Naive thymus-derived CD8-positive, alpha-beta T cell (primary cell): ENCODE measurements at regions not wholly inside any gene's neighbourhood (a gene's known extent, or its start where the extent isn't known, plus 50 kb on each side); places are given as distances from the start of the nearest gene placed in this dataset.
A peak's percentile ranks its signal among the peaks of the same experiment; 100 is the strongest.

Experiments
- ATAC-seq, 2 donors: fragments of 150-1000 bp; cut with Tn5 transposase in 1 of 2; sonication (Bioruptor Pico), chemical (Tn5 transposase) in 1 of 2; 1 replicate in 1 of 2; 2 replicates in 1 of 2; pipeline ENCODE4 v1.10.0; 2021; ENCODE audit warnings: mild to moderate bottlenecking in 2 of 2, moderate library complexity in 2 of 2
- POLR2A ChIA-PET: fragments of 350-600 bp; sonication (Branson Sonifier 250); formaldehyde crosslinking; loops from one replicate; lab custom pipeline; 2021; ENCODE audit warnings: antibody characterized with exemption; lab: Charles Lee
- DNase-seq, 10 donors: peaks; one replicate each; pipeline versions ENCODE4 v3.0.0 to v3.0.0-alpha.2; 2020 to 2022
- H3K27ac Mint-ChIP-seq, 10 donors: one replicate each; pipeline ENCODE4 v1.8.0; 2020 to 2022; ENCODE audit warnings: mild to moderate bottlenecking in 10 of 10, mixed read lengths in 10 of 10, moderate library complexity in 4 of 10, inconsistent platforms in 1 of 10
- H3K27me3 Mint-ChIP-seq, 5 donors: one replicate each; pipeline ENCODE4 v1.8.0; 2021 to 2022; ENCODE audit warnings: mixed read lengths in 5 of 5
- H3K36me3 Mint-ChIP-seq, 3 donors: one replicate each; pipeline ENCODE4 v1.8.0; 2020 to 2022; ENCODE audit warnings: mixed read lengths in 3 of 3, mild to moderate bottlenecking in 2 of 3, inconsistent platforms in 1 of 3
- H3K4me1 Mint-ChIP-seq, 4 donors: one replicate each; pipeline ENCODE4 v1.8.0; 2021 to 2022; ENCODE audit warnings: mixed read lengths in 4 of 4
- H3K4me3 Mint-ChIP-seq, 10 donors: one replicate each; pipeline ENCODE4 v1.8.0; 2020 to 2022; ENCODE audit warnings: mild to moderate bottlenecking in 10 of 10, mixed read lengths in 10 of 10, moderate library complexity in 6 of 10, inconsistent platforms in 1 of 10
- H3K9me3 Mint-ChIP-seq, 9 donors: one replicate each; pipeline ENCODE4 v1.8.0; 2020 to 2022; ENCODE audit warnings: mixed read lengths in 9 of 9, mild to moderate bottlenecking in 3 of 9, inconsistent platforms in 1 of 9, moderate library complexity in 1 of 9

GRCh38 chr14:81727218-81727617, 193.6 kb upstream of the SEL1L start:
- peaks cover 0 to 3% (median 0%) of the 10 kb centered on the region in 5 donors for H3K27me3 Mint-ChIP-seq
- no peak overlapping the region for H3K27ac Mint-ChIP-seq
- peaks cover 0 to 6% (median 0%) of the 10 kb centered on the region in 9 donors for H3K9me3 Mint-ChIP-seq
- H3K4me3 Mint-ChIP-seq, result no peak overlapping the region
- DNase-seq (no peak), ATAC-seq (no peak)
- H3K4me1 Mint-ChIP-seq, result no peaks in the 10 kb centered on the region
- no peaks in the 10 kb centered on the region for H3K36me3 Mint-ChIP-seq
- POLR2A ChIA-PET, result no interaction called here

- Mint-ChIP-seq H3K27me3 (no peaks in the 10 kb centered on the region), H3K4me3 (no peak overlapping the region), H3K27ac (no peak overlapping the region), H3K36me3 (no peaks in the 10 kb centered on the region), H3K9me3 (peaks cover 0 to 15% (median 0%) of the 10 kb centered on the region in 9 donors), H3K4me1 (no peaks in the 10 kb centered on the region)
- DNase-seq, result no peak
- POLR2A ChIA-PET, result no interaction called here
- no peak for ATAC-seq
Observed at GRCh38 chr14:81728447-81728846, 194.8 kb upstream of the SEL1L start.

- no peak for ATAC-seq
- Mint-ChIP-seq H3K36me3 (no peaks in the 10 kb centered on the region), H3K27ac (no peak overlapping the region), H3K9me3 (peaks cover 0 to 15% (median 3%) of the 10 kb centered on the region in 9 donors), H3K4me3 (no peak overlapping the region), H3K27me3 (no peaks in the 10 kb centered on the region), H3K4me1 (no peaks in the 10 kb centered on the region)
- POLR2A ChIA-PET, result no interaction called here
- DNase-seq, result no peak
Observed at GRCh38 chr14:81729622-81730021, 196.0 kb upstream of the SEL1L start.

GRCh38 chr14:81737938-81738337, 204.3 kb upstream of the SEL1L start:
- H3K9me3 Mint-ChIP-seq, result peaks cover 0 to 25% (median 2%) of the 10 kb centered on the region in 9 donors
- H3K4me3 Mint-ChIP-seq, result no peak overlapping the region
- H3K36me3 Mint-ChIP-seq, result no peaks in the 10 kb centered on the region
- DNase-seq (no peak), ATAC-seq (no peak)
- POLR2A ChIA-PET, result no interaction called here
- peaks cover 0 to 5% (median 3%) of the 10 kb centered on the region in 5 donors for H3K27me3 Mint-ChIP-seq
- no peaks in the 10 kb centered on the region for H3K4me1 Mint-ChIP-seq
- no peak overlapping the region for H3K27ac Mint-ChIP-seq

GRCh38 chr14:81738946-81739659, 205.4 kb upstream of the SEL1L start:
- H3K27me3 Mint-ChIP-seq, result peaks cover 0 to 5% (median 3%) of the 10 kb centered on the region in 5 donors
- POLR2A ChIA-PET, result no interaction called here
- DNase-seq (no peak), ATAC-seq (no peak)
- H3K27ac Mint-ChIP-seq, result no peak overlapping the region
- no peaks in the 10 kb centered on the region for H3K36me3 Mint-ChIP-seq
- peaks cover 0 to 25% (median 0%) of the 10 kb centered on the region in 9 donors for H3K9me3 Mint-ChIP-seq
- no peaks in the 10 kb centered on the region for H3K4me1 Mint-ChIP-seq
- no peak overlapping the region for H3K4me3 Mint-ChIP-seq

GRCh38 chr14:81743605-81744004, 210.0 kb upstream of the SEL1L start:
- H3K4me1 Mint-ChIP-seq, result no peaks in the 10 kb centered on the region
- H3K4me3 Mint-ChIP-seq, result no peak overlapping the region
- ATAC-seq, result no peak
- H3K9me3 Mint-ChIP-seq, result no peaks in the 10 kb centered on the region
- no peaks in the 10 kb centered on the region for H3K36me3 Mint-ChIP-seq
- H3K27ac Mint-ChIP-seq, result no peak overlapping the region
- POLR2A ChIA-PET, result no interaction called here
- H3K27me3 Mint-ChIP-seq, result peaks cover 0 to 3% (median 0%) of the 10 kb centered on the region in 5 donors
- DNase-seq, result no peak

GRCh38 chr14:81751198-81751597, 217.5 kb upstream of the SEL1L start:
- peaks cover 0 to 15% (median 4%) of the 10 kb centered on the region in 5 donors for H3K27me3 Mint-ChIP-seq
- H3K9me3 Mint-ChIP-seq, result peaks cover 0 to 5% (median 0%) of the 10 kb centered on the region in 9 donors
- no peak overlapping the region for H3K27ac Mint-ChIP-seq
- H3K4me1 Mint-ChIP-seq, result no peaks in the 10 kb centered on the region
- H3K4me3 Mint-ChIP-seq, result no peak overlapping the region
- POLR2A ChIA-PET, result no interaction called here
- no peaks in the 10 kb centered on the region for H3K36me3 Mint-ChIP-seq
- no peak for DNase-seq
- no peak for ATAC-seq

GRCh38 chr14:81759541-81759940, 225.9 kb upstream of the SEL1L start:
- ATAC-seq (no peak), DNase-seq (no peak)
- peaks cover 0 to 1% (median 0%) of the 10 kb centered on the region in 5 donors for H3K27me3 Mint-ChIP-seq
- peaks cover 0 to 10% (median 0%) of the 10 kb centered on the region in 9 donors for H3K9me3 Mint-ChIP-seq
- H3K4me3 Mint-ChIP-seq, result no peak overlapping the region
- H3K27ac Mint-ChIP-seq, result no peak overlapping the region
- no peaks in the 10 kb centered on the region for H3K4me1 Mint-ChIP-seq
- H3K36me3 Mint-ChIP-seq, result no peaks in the 10 kb centered on the region
- POLR2A ChIA-PET, result no interaction called here

GRCh38 chr14:81765651-81766275, 232.1 kb upstream of the SEL1L start:
- Mint-ChIP-seq H3K27ac (peak overlapping the region in 1 of 10 donors; percentile 72), H3K27me3 (peaks cover 0 to 1% (median 0%) of the 10 kb centered on the region in 5 donors), H3K4me1 (no peaks in the 10 kb centered on the region), H3K9me3 (peaks cover 0 to 10% (median 0%) of the 10 kb centered on the region in 9 donors), H3K4me3 (no peak overlapping the region), H3K36me3 (no peaks in the 10 kb centered on the region)
- POLR2A ChIA-PET, result no interaction called here
- ATAC-seq, result no peak
- DNase-seq, result no peak

GRCh38 chr14:81766321-81766915, 232.8 kb upstream of the SEL1L start:
- Mint-ChIP-seq H3K27ac (no peak overlapping the region), H3K27me3 (peaks cover 0 to 1% (median 0%) of the 10 kb centered on the region in 5 donors), H3K4me3 (no peak overlapping the region), H3K9me3 (peaks cover 0 to 10% (median 0%) of the 10 kb centered on the region in 9 donors), H3K36me3 (no peaks in the 10 kb centered on the region), H3K4me1 (no peaks in the 10 kb centered on the region)
- DNase-seq (no peak), ATAC-seq (no peak)
- POLR2A ChIA-PET, result no interaction called here

- Mint-ChIP-seq H3K27me3 (peaks cover 0 to 1% (median 0%) of the 10 kb centered on the region in 5 donors), H3K4me1 (no peaks in the 10 kb centered on the region), H3K27ac (no peak overlapping the region), H3K9me3 (peaks cover 0 to 11% (median 0%) of the 10 kb centered on the region in 9 donors), H3K4me3 (no peak overlapping the region), H3K36me3 (no peaks in the 10 kb centered on the region)
- POLR2A ChIA-PET, result no interaction called here
- ATAC-seq, result no peak
- no peak for DNase-seq
Observed at GRCh38 chr14:81767266-81767995, 233.8 kb upstream of the SEL1L start.

GRCh38 chr14:81771651-81772275, 238.1 kb upstream of the SEL1L start:
- POLR2A ChIA-PET, result no interaction called here
- no peaks in the 10 kb centered on the region for H3K4me1 Mint-ChIP-seq
- peaks cover 0 to 1% (median 0%) of the 10 kb centered on the region in 5 donors for H3K27me3 Mint-ChIP-seq
- no peak overlapping the region for H3K27ac Mint-ChIP-seq
- H3K4me3 Mint-ChIP-seq, result no peak overlapping the region
- no peaks in the 10 kb centered on the region for H3K36me3 Mint-ChIP-seq
- DNase-seq (no peak), ATAC-seq (no peak)
- peaks cover 0 to 12% (median under 1%) of the 10 kb centered on the region in 9 donors for H3K9me3 Mint-ChIP-seq
